ENCODE measurements at regions not wholly inside any gene's neighbourhood (a gene's known extent, or its start where the extent isn't known, plus 50 kb on each side); places are given as distances from the start of the nearest gene placed in this dataset.

DNA sequence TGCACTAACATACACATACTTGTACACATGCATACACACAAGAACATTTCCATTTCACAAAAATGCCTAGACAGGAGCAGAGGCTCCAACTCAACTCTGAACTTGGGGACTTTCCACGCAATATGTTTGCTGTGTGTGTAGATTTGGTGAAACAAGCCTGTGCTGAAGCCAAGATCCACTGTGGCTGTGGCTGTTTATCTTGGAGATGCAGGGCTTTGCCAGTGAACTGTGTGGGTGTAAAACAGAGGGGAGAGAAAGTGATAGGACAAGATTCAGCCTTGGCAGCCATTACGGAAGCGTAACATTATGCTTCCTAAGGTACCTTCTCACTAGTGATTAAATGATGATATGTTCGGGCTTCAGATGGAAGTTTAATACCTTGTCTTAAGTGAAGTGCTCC is 73.2 kb upstream of the MBNL2 start:
- H4K20me1 ChIP-seq (ENCODE audit: control insufficient read depth, insufficient read depth, insufficient read length) = no peaks in the 10 kb centered on the region
- H2AFZ ChIP-seq (ENCODE audit: low read length) = no peak overlapping the region
- no peak overlapping the region for H3K27ac ChIP-seq (ENCODE audit: insufficient read length, low read depth, low read length)
- no peak overlapping the region for H3K23ac ChIP-seq (ENCODE audit: insufficient read length, low read depth, low read length)
- no peak overlapping the region for H2BK12ac ChIP-seq (ENCODE audit: insufficient read length, low read depth, low read length)
- H2AK5ac ChIP-seq (ENCODE audit: insufficient read length, low read length) = no peak overlapping the region
- TF ChIP-seq, protein P1, sequence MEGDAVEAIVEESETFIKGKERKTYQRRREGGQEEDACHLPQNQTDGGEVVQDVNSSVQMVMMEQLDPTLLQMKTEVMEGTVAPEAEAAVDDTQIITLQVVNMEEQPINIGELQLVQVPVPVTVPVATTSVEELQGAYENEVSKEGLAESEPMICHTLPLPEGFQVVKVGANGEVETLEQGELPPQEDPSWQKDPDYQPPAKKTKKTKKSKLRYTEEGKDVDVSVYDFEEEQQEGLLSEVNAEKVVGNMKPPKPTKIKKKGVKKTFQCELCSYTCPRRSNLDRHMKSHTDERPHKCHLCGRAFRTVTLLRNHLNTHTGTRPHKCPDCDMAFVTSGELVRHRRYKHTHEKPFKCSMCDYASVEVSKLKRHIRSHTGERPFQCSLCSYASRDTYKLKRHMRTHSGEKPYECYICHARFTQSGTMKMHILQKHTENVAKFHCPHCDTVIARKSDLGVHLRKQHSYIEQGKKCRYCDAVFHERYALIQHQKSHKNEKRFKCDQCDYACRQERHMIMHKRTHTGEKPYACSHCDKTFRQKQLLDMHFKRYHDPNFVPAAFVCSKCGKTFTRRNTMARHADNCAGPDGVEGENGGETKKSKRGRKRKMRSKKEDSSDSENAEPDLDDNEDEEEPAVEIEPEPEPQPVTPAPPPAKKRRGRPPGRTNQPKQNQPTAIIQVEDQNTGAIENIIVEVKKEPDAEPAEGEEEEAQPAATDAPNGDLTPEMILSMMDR (conservative IDR thresholded peaks at IDR 0.05) = no peak
- H3K4me3 Mint-ChIP-seq = no peak overlapping the region
- H3K27me3 ChIP-seq (ENCODE audit: insufficient read depth, low read length) = no peaks in the 10 kb centered on the region
- H3K36me3 Mint-ChIP-seq (ENCODE audit: insufficient read depth in 1 of 3, low read depth in 3 of 3) = no peaks in the 10 kb centered on the region
- no peak overlapping the region for H4K91ac ChIP-seq (ENCODE audit: insufficient read length, low read depth, low read length)
- no peak overlapping the region for H2BK15ac ChIP-seq (ENCODE audit: low read depth, low read length)
- no peaks in the 10 kb centered on the region for H3K9me3 Mint-ChIP-seq
- no peak overlapping the region for H3K4me2 ChIP-seq (ENCODE audit: insufficient read depth, insufficient read length, low read length)
- H3K27ac Mint-ChIP-seq = no peak overlapping the region
- no peaks in the 10 kb centered on the region for H3K79me1 ChIP-seq (ENCODE audit: insufficient read depth, low read depth, low read length, poor library complexity, severe bottlenecking)
- H3T11ph ChIP-seq (ENCODE audit: low read length) = no peak overlapping the region
- no peaks in the 10 kb centered on the region for H3K23me2 ChIP-seq (ENCODE audit: insufficient read length, low read depth, low read length, poor library complexity, severe bottlenecking)
- H3K9me3 ChIP-seq (ENCODE audit: control insufficient read depth, low read depth, low read length) = no peaks in the 10 kb centered on the region
- H3K56ac ChIP-seq (ENCODE audit: insufficient read length, low read depth, low read length) = no peak overlapping the region
- H2BK120ac ChIP-seq (ENCODE audit: low read depth, low read length, poor library complexity, severe bottlenecking) = no peak overlapping the region
- no peak overlapping the region for H3K18ac ChIP-seq (ENCODE audit: insufficient read length, low read depth, low read length)
- no peak for DNase-seq
- no peaks in the 10 kb centered on the region for H3K4me1 ChIP-seq (ENCODE audit: insufficient read depth, low read length)
- H3K27me3 Mint-ChIP-seq (ENCODE audit: low read depth) = peaks cover 88% of the 10 kb centered on the region
- no peak overlapping the region for H2BK5ac ChIP-seq (ENCODE audit: insufficient read length, low read length)
- H3K79me2 ChIP-seq (ENCODE audit: insufficient read depth, low read length) = no peaks in the 10 kb centered on the region
- H4K5ac ChIP-seq (ENCODE audit: insufficient read length, low read depth, low read length) = no peak overlapping the region
- H3K4me1 Mint-ChIP-seq = no peaks in the 10 kb centered on the region
- no CpG with 5 or more reads among the region's 4 CpGs for WGBS (ENCODE audit: extremely low coverage, insufficient read length, low lambda C conversion rate)
- no peak overlapping the region for H3K14ac ChIP-seq (ENCODE audit: insufficient read depth, low read length)
- H2BK20ac ChIP-seq (ENCODE audit: low read depth, low read length, poor library complexity, severe bottlenecking) = no peak overlapping the region
- no peak overlapping the region for H3K4ac ChIP-seq (ENCODE audit: low read depth, low read length)
- H3K9ac ChIP-seq (ENCODE audit: extremely low read depth, insufficient read length, low read length) = no peak overlapping the region
- no peak overlapping the region for H4K8ac ChIP-seq (replicated peaks; ENCODE audit: insufficient read length, low read depth, low read length)

Measured in H9 (cell line).